Astrocyte of the spinal cord (primary cell): ENCODE measurements at regions not wholly inside any gene's neighbourhood (a gene's known extent, or its start where the extent isn't known, plus 50 kb on each side); places are given as distances from the start of the nearest gene placed in this dataset.

Experiments used
- DNase-seq: peaks from one replicate; pipeline ENCODE4 v3.0.0; 2011; ENCODE audit warnings: low read depth, low spot score
- H3K4me3 ChIP-seq: 2 replicates; pipeline ENCODE4 v1.5.1; 2011; ENCODE audit warnings: low read depth, mild to moderate bottlenecking, low read length, moderate library complexity
- in situ Hi-C: cut with HindIII; loops from 2 replicates; pipeline ENCODE4 v1.10.0; 2017; ENCODE audit warnings: low sequenced_read_pairs
- TF ChIP-seq, protein P1 (sequence below): IDR thresholded peaks from 2 replicates; pipeline ENCODE4 v1.5.1; 2012; ENCODE audit warnings: low read depth, mild to moderate bottlenecking, low read length, inconsistent platforms

DNA sequence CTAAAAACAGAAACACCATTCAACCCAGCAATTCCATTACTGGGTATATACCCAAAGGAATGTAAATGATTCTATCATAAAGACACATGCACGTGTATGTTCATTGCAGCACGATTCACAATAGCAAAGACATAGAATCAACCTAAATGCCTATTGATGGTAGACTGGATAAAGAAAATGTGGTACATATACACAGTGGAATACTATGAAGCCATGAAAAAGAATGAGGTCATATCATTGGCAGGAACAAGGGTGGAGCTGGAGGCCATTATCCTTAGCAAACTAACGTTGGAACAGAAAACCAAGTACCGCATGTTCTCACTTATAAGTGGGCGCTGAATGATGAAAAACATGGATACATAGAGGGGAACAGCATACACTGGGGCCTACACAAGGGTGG, 77.2 kb upstream of the MYOCD start:
- no peak for DNase-seq
- in situ Hi-C loops, result no loop called here
- H3K4me3 ChIP-seq, result no peak overlapping the region
- TF ChIP-seq, protein P1, sequence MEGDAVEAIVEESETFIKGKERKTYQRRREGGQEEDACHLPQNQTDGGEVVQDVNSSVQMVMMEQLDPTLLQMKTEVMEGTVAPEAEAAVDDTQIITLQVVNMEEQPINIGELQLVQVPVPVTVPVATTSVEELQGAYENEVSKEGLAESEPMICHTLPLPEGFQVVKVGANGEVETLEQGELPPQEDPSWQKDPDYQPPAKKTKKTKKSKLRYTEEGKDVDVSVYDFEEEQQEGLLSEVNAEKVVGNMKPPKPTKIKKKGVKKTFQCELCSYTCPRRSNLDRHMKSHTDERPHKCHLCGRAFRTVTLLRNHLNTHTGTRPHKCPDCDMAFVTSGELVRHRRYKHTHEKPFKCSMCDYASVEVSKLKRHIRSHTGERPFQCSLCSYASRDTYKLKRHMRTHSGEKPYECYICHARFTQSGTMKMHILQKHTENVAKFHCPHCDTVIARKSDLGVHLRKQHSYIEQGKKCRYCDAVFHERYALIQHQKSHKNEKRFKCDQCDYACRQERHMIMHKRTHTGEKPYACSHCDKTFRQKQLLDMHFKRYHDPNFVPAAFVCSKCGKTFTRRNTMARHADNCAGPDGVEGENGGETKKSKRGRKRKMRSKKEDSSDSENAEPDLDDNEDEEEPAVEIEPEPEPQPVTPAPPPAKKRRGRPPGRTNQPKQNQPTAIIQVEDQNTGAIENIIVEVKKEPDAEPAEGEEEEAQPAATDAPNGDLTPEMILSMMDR, result no peak

DNA sequence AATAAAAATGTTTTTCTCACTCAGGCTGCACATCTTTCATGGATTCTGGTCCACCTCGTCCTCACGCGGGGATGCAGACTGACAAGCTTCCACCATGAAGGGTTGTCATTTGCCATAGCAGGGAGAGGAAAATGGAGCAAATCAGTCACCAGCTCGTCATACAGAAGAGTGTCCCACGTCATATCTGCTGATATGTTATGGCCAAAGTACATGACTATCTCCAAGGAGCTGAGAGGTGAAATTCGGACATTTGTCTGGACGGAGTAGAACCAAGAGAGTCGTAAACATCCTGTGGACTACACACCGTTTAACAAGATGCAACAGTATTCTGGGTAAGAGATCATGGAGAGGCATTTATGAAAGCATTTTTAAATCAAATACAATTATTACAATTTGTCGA, 75.3 kb upstream of the MYOCD start:
- in situ Hi-C loops, result no loop called here
- H3K4me3 ChIP-seq, result no peak overlapping the region
- DNase-seq, result no peak
- TF ChIP-seq, protein P1, result no peak

GRCh38 chr17:12591021-12591735, 74.5 kb upstream of the MYOCD start:
- TF ChIP-seq, protein P1, result no peak
- peak; percentile 15 for DNase-seq
- no peak overlapping the region for H3K4me3 ChIP-seq
- in situ Hi-C loops, result no loop called here

- peak; percentile 24 for DNase-seq
- no peak overlapping the region for H3K4me3 ChIP-seq
- TF ChIP-seq, protein P1, result no peak
- in situ Hi-C loops, result no loop called here
Measured at GRCh38 chr17:12592941-12593340, 72.7 kb upstream of the MYOCD start.

GRCh38 chr17:12596961-12597360, 68.7 kb upstream of the MYOCD start:
- in situ Hi-C loops, result no loop called here
- no peak for DNase-seq
- no peak overlapping the region for H3K4me3 ChIP-seq
- TF ChIP-seq, protein P1, result no peak

DNA sequence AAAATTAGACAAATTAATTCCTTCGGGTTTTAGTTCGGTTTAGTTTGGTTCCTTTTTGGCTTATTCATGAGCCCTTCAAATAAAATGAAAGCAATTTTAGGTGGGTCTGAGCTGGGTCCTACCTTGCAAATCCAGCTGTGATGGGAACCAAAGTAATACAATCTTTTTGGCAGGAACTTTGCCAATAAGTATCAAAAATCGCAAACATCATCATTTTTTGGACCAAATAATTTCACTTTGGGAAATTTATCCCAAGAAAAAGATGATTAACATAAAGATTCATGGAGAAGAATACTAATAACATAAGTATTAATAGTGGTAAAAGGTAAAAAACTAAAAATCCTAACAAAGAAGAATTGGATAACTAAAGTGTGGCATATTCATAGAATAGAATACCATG, 67.8 kb upstream of the MYOCD start:
- TF ChIP-seq, protein P1, result no peak
- no peak overlapping the region for H3K4me3 ChIP-seq
- in situ Hi-C loops, result no loop called here
- no peak for DNase-seq
